ENCODE measurements at regions not wholly inside any gene's neighbourhood (a gene's known extent, or its start where the extent isn't known, plus 50 kb on each side); places are given as distances from the start of the nearest gene placed in this dataset.
"Not testable (repeated sequence)": the region's sequence is repeated elsewhere in the genome, so short reads cannot be mapped to it uniquely, and the experiment has no call there.

- no peak for DNase-seq
These were observed 208.3 kb upstream of the N4BP1 start for GRCh38 chr16:48818257-48818656.

DNA sequence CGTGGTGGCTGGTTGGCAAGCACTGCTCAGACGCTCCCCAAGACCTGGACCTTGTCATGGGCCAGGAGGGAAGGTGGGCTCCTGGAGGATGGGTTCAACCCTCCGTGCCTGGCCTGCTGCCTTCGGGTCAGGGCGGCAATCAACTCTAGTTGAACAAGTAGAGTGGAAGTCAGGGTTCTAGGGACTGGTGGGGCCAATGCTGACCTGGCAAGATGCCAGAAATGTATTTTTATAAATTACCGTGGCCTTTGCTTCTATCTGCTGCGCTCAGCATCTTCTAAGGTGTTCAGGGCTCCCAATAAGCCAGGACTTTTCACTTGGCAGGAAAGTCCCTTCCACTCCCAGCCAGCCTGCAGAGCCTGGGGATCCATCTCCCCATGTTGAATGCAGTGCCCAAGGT lies 207.1 kb upstream of the N4BP1 start:
- DNase-seq, result no peak

DNA sequence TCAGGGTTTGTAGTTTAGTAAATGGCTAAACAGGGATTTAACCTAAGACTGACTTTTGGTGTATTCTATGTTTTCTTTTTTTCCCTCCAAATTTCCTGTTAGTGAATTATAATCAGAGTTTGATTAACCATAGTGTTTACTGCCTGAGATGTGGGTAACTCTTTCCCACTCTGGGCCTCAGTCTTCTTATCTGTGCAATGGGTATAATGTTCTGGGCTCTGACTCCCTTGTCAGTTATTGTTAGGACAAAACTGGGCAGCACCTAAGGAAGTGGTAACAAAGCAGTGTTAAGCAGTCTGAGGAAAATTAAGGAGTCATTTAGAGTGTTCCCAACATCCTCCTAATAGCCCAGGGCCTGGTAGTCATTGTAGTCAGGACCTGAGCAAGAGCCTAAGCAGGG lies 206.4 kb upstream of the N4BP1 start:
- DNase-seq, result no peak

DNA sequence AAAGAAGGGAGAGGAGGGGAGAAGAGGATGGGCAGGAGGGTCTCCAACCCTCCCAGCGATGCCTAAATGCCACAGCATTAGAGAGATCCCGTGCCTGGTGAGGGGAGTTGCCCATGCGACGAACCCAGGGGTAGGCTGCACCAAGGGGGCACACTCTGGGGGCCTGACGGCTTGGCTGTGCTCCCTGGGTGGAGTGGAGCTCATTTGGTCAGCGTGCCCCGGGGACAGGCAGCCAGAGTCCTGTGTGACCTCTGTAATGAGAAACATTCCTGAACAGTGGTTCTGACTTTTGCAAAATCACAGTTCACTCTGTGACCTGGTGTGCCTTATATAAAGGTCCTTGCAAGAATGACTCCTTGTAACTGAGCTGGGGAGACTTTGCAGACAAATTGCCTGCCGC lies 205.0 kb upstream of the N4BP1 start:
- DNase-seq, result no peak

GRCh38 chr16:48813485-48813884 lies 203.5 kb upstream of the N4BP1 start:
- no peak for DNase-seq

DNA sequence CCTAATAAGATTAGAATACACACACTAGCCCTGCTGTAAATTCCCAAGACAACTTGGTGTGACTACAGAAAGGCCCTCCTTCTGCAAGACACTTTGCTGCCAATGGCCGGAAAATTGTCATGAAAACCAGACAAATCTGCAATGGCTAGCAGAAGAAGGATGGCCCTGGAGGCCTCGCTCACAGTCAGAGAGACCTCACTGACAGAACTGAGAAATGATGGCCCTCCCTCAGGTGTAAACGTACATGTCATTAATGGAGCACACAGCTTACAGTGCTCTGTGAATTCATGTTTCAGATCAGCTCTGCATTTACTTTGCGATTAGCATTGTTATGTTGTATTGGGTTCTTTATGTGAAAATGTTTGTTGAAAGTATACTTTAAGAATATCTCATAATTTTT lies 202.9 kb upstream of the N4BP1 start:
- no peak for DNase-seq

DNA sequence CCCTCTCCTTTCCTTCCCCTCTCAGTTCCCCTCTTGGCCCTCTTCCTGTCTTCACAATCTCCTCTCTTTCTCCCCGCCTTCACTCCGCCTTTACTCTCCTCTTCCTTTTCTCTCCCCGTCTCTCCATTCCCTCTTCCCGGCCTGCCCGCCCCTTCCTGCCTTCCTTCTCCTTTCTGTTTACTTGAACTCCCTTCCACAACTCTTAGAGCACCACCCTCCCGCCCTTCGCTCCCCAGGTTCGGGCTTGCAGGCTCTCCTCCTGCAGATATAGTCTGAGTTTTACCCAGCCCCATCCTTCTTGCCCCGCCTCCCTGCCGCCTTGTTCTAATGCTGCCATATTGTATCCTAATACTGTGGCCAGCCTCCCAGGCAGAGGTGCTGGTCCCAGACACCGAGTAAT lies 201.5 kb upstream of the N4BP1 start:
- no peak for DNase-seq

DNA sequence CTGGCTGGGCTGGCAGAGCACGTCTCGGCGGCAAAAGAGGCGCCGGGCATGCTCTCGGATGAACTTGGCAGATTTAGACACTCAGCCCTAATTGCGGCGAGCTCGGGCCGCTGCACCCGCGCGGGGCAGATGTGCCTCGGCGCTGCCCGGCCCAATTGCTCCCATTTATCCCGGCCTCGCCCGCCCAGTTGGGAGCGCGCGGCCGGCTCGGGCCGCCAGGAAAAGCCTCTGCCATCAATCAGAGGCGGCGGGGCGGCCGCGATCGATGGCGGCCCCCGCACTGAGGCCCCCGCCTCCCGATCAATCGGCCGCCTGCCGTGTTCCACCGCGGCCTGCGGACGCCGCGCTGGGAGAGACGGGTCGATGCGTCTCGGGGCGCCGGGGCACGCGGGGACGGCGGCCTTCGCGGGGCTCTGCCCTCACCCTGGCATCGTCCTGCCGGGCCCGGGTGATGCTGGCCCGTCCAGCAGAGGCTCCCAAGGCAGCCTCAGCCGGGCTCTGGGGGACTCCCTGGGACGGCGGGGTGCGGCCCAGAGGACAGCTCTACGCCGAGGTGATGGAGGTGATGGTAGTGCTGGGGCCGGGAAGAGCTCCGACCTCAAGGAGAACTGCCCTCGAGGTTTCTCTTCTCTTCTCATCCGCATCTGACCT lies 200.9 kb upstream of the N4BP1 start:
- no peak for DNase-seq

- DNase-seq, result no peak
These were observed 200.4 kb upstream of the N4BP1 start for GRCh38 chr16:48810436-48810802.

GRCh38 chr16:48790151-48790550 lies 180.2 kb upstream of the N4BP1 start:
- peak; percentile 8 for DNase-seq

- no peak for DNase-seq
These were observed 178.5 kb upstream of the N4BP1 start for GRCh38 chr16:48788475-48788874.

DNA sequence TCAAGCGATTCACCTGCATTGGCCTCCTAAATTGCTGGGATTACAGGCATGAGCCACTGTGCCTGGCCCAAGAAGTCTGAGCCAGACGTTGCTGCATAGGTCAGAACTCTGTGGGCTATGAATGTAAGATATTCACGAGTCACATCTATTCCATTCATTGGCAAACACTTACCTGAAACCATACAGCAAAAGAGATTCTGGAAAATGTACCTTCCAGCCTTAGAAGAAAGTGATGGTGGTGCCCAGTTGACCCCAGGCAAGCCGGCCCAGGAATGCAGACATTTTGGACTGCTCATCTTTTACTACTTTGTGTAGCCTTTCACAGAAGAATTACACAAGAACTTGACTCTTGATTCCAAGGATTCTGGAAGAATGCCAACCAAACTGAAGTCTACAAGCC lies 135.6 kb upstream of the N4BP1 start:
- no peak for DNase-seq

DNA sequence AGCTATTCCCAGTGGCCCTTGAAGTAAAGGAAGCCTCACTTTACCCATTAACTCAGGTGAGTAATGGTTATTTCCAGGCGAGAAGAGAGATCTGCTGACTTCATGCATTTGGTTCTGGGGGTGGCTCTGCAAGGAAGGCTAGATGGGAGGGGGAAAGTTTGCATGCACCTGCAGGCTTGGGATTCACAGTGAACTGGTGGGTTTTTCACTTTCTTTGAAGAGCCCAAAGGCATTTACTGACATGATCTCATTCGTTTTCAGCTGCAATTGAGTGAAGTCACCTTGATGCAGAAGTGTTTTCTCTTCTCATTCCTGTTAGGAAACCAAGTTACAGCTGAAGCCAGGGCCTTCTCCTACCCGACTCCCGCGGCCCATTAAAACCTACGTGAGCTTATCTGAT lies 131.0 kb upstream of the N4BP1 start:
- no peak for DNase-seq

- DNase-seq, result no peak
These were observed 124.2 kb upstream of the N4BP1 start for GRCh38 chr16:48734220-48734619.

GRCh38 chr16:48704710-48705109 lies 94.7 kb upstream of the N4BP1 start:
- no peak for DNase-seq

DNA sequence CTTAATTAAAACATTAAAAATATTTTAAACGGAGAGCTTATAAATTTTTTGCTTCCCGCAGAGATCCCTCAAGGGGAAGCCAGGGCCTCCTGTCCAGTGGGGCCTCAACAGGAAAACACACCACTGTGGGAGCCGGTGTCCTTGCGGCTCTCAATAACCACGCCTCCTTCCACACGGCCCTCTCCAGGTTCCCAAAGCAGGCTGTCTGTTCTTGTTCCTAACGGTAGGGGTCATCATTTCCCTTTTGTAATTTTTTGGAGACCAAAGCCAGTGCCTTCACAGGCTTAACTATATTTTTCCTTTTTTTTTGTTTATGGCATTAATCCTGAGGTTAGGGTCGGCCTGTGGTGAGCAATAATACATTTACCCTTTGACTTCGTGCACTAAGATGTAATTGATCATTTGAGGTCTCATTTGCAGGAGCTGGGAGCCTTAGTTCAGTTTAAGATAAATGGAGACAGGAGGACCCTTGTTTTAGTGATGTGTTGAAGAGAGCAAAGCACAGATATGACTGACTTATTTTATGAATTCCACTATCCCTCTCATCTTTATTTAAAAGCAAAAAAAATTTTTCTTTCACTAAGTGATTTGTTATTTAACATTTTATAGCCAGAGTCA lies 77.5 kb upstream of the N4BP1 start:
- DNase-seq, result peak; percentile 58

- DNase-seq, result no peak
These were observed 74.2 kb upstream of the N4BP1 start for GRCh38 chr16:48684148-48684547.

- DNase-seq, result no peak
These were observed 73.0 kb upstream of the N4BP1 start for GRCh38 chr16:48682971-48683370.

DNA sequence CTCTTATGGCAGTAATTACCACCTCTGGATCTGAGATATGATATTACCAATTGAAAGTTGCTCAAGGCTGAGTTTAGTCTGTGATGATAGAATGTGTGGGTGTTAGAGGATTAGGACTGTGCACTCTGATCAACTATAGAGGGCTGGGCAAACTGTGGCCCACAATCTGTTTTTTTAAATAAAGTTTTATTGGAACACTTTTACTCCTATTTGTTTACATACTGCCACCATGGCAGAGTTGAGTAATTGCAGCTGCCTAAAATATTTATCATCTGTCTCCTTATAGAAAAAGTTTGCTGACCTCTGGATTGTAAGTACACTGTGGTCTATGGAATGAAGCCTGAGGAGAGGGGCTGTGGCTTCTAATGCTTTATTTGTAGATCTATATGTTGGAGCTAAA lies 71.5 kb upstream of the N4BP1 start:
- DNase-seq, result no peak

DNA sequence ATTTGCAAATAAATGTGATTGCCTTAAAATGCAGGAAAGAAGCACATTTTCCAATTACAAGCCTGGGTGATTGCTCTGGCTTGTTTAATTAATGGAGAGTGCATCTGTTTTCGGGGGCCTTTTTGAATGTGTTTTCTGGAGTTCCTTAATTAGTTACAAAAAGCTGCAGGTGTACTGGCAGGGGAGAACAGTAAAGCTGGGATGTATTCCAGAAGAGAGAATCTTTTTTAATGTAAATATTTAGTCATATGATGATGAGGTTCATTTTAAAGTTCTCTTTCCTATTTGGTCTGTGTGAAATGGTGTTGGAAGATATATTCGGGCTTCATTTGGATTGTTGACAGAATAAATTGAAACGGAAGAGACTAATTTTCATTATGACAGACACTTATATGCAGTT lies 70.9 kb upstream of the N4BP1 start:
- DNase-seq, result no peak

- DNase-seq, result no peak
These were observed 66.9 kb upstream of the N4BP1 start for GRCh38 chr16:48676836-48677235.

- not testable (repeated sequence) for DNase-seq
These were observed 58.2 kb upstream of the N4BP1 start for GRCh38 chr16:48668184-48668583.

DNA sequence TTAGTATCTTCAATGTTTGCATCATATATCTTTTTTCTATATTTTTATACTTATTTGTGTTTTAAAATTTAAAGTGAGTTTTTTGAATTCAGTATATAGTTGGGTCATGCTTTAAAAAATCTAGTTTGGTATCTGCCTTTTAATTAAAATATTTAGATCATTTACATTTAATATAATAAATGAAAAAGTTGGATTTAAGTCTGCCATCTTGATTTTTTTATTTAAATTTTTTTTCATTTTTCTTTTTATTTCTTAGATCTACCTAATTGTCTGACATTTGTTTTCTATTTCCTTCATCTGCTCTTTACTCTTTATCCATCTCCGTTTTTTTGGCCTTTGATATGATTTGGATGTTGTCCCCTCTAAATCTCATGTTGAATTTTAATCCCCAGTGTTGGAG lies 50.0 kb upstream of the N4BP1 start:
- no peak for DNase-seq
